GM19397 (cell line): ENCODE measurements at regions not wholly inside any gene's neighbourhood (a gene's known extent, or its start where the extent isn't known, plus 50 kb on each side); places are given as distances from the start of the nearest gene placed in this dataset.

Experiments used
- ATAC-seq: cut with Tn5 transposase; IDR thresholded peaks from one replicate; pipeline ENCODE4 v1.9.1; 2021; ENCODE audit warnings: mild to moderate bottlenecking, moderate library complexity; ENCODE audit not compliant: unreplicated experiment

GRCh38 chr2:17085546-17086202, 420.0 kb upstream of the CYRIA start:
- ATAC-seq: no peak

- ATAC-seq: no peak
These were observed 419.2 kb upstream of the CYRIA start for GRCh38 chr2:17084877-17085276.

DNA sequence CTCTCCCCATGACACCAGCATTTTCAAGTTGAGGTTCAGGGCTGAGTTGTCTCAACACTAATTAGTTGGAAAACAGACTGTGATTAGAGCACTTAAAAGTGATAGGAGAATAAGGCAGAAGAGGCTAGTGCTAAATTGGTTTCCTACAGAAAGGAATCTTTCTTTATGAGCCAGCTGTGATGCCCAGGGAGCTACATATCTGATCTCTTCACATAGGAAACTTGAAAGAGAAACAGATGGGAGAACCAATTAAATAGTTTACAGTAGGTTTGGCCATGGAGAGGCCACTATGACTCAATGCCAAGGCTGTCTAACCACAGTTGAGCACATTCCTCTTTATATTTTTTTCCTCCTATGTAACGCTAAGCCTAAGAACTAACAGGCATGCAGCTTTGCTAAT, 418.3 kb upstream of the CYRIA start:
- ATAC-seq: no peak

DNA sequence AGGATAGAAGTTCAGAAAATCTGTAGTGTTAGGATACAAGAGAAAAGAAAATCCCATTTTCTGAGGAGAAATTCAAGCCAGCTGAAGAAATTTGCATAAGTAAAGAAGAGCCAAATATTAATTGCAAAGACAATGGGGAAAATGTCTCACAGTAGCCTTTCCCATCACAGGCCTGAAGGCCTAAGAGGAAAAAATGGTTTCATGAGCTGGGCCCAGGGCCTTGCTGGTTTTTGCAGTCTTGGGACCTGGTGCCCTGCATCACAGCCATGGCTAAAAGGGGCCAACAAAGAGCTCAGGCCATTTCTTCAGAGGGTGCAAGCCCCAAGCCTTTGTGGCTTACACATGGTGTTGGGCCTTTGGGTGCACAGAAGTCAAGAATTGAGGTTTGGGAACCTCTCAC, 413.6 kb upstream of the CYRIA start:
- no peak for ATAC-seq

GRCh38 chr2:17076533-17076932, 410.9 kb upstream of the CYRIA start:
- no peak for ATAC-seq

GRCh38 chr2:17070711-17071110, 405.1 kb upstream of the CYRIA start:
- ATAC-seq: no peak

GRCh38 chr2:17069564-17069963, 403.9 kb upstream of the CYRIA start:
- no peak for ATAC-seq

DNA sequence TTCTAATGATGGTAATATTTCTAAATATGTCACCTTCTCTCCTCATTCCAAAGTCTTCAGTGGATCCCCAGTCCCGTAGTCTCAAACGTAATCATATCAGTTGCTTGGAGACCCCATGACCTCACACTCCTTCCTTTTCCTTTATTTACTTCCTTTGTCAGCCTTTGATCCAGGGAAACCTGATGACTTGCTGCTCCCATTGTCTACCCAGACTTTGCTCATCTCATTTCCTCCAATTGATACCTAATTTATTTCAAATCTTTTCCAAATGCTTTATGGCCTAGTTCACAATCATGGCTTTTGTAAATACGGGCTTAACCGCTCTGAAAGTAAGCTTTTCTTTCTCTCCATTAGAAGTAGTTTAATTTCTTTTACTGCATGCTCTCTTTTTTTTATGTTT, 402.4 kb upstream of the CYRIA start:
- ATAC-seq: no peak

- ATAC-seq: no peak
These were observed 399.9 kb upstream of the CYRIA start for GRCh38 chr2:17065536-17065935.

GRCh38 chr2:17061028-17061427, 395.4 kb upstream of the CYRIA start:
- ATAC-seq: no peak

DNA sequence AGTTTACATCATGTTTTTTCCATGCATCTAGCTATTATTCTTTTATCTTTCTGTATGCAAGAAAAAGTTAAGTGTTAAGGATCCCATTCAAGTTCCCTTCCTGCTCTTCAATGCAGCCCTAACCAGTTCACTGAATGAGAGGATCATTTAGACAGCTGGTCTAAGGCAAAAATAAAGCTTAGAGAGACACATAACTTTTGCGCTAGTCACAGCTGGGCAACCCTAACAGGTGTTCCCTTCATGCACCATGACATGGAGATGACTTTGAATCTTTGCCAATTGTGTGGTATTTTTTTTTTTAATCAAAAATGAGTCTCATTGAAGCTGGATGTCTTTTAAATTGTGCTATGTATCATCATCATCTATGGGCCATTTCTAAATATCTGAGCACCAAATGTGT, 393.8 kb upstream of the CYRIA start:
- no peak for ATAC-seq

- no peak for ATAC-seq
These were observed 393.3 kb upstream of the CYRIA start for GRCh38 chr2:17058772-17059402.

- no peak for ATAC-seq
These were observed 391.7 kb upstream of the CYRIA start for GRCh38 chr2:17057109-17058017.

GRCh38 chr2:17056236-17056635, 390.6 kb upstream of the CYRIA start:
- ATAC-seq: no peak

GRCh38 chr2:17052001-17052400, 386.4 kb upstream of the CYRIA start:
- no peak for ATAC-seq

DNA sequence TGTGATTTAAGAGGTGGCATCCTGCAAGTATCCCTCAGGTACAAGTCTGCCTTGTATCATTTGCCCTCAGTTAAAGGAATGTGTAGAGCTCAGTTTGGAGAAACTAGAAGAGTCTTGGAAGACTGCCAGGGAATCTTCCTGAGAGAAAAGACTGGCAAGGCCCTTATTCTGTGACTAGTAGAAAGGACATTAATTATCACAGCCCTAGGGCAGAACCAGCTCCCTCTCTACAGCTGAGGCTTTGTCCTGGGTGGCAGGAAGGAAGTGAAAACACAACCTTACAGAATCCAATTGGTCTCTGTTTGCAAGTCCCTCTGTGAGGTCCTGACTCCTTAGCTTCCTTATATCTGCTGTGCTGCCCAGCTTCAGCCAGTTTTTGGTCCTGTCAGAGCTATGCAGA, 385.9 kb upstream of the CYRIA start:
- ATAC-seq: no peak

DNA sequence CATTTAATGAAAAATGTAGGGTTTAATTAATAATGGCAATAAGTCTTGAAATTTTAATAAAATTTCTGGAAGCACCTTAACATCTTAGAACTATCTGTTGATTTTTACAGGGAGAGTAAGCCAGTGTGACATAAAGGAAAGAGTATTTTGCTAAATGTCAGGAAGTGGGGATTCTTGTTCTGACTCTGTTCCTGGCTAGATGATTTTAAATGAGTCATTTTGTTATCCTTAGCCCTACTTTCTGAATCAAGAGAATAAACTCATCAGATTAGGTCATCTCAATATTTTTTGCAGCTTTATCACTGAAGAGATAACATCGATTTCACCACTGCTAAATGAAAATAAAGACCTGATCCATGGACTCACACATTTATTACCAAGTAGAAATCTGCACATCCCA, 377.5 kb upstream of the CYRIA start:
- ATAC-seq: no peak

GRCh38 chr2:17036361-17036760, 370.7 kb upstream of the CYRIA start:
- no peak for ATAC-seq

- ATAC-seq: no peak
These were observed 369.4 kb upstream of the CYRIA start for GRCh38 chr2:17035010-17035409.

- ATAC-seq: no peak
These were observed 364.4 kb upstream of the CYRIA start for GRCh38 chr2:17030047-17030446.

- ATAC-seq: no peak
These were observed 346.7 kb upstream of the CYRIA start for GRCh38 chr2:17012297-17012696.

DNA sequence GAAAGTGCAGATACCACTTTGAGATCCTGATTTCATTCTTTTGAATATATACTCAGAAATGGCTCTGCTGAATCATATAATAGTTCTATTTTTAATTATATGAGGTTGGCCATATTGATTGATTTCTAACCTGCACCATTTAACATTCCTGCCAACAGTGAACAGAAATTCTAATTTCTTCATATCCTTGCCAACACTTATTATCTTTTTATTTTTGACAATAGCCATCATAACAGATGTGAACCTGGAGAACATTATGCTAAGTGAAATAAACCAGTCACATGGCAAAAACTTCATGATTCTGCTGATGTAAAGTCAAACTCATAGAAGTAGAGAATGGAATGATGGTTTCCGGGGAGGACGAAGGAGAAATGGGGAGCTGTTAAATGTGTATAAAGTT, 344.5 kb upstream of the CYRIA start:
- no peak for ATAC-seq
